Head of caudate nucleus (tissue), 42 donors: ENCODE measurements at regions not wholly inside any gene's neighbourhood (a gene's known extent, or its start where the extent isn't known, plus 50 kb on each side); places are given as distances from the start of the nearest gene placed in this dataset.
A peak's percentile ranks its signal among the peaks of the same experiment; 100 is the strongest.

Experiments
- DNase-seq, 42 donors: peaks; one replicate each; pipeline versions ENCODE4 v3.0.0 to v3.0.0-alpha.2; 2020 to 2021; ENCODE audit warnings: mixed read lengths in 7 of 42
- intact Hi-C: fragments of 100-400 bp; cut with DNase I; formaldehyde crosslinking; loops from one replicate; pipeline ENCODE4 v1.15.0; 2022

- intact Hi-C loops, result no loop called here
- DNase-seq, result no peak
Measured at GRCh38 chr2:188833331-188833730, 140.8 kb upstream of the COL3A1 start.

- intact Hi-C loops, result no loop called here
- DNase-seq, result no peak
Measured at GRCh38 chr2:188833799-188834198, 140.4 kb upstream of the COL3A1 start.

GRCh38 chr2:188835006-188835405 lies 139.2 kb upstream of the COL3A1 start:
- no peak for DNase-seq
- intact Hi-C loops, result no loop called here

GRCh38 chr2:188835821-188836220 lies 138.4 kb upstream of the COL3A1 start:
- DNase-seq, result no peak
- intact Hi-C loops, result no loop called here

- intact Hi-C loops, result no loop called here
- DNase-seq, result no peak
Measured at GRCh38 chr2:188845692-188846091, 128.5 kb upstream of the COL3A1 start.

GRCh38 chr2:188848887-188849435 lies 125.2 kb upstream of the COL3A1 start:
- intact Hi-C loops, result no loop called here
- no peak for DNase-seq

GRCh38 chr2:188850786-188851185 lies 123.4 kb upstream of the COL3A1 start:
- intact Hi-C loops, result no loop called here
- no peak for DNase-seq

GRCh38 chr2:188851311-188851710 lies 122.9 kb upstream of the COL3A1 start:
- DNase-seq, result no peak
- intact Hi-C loops, result no loop called here

- intact Hi-C loops, result no loop called here
- DNase-seq, result no peak
Measured at GRCh38 chr2:188851826-188852225, 122.3 kb upstream of the COL3A1 start.

GRCh38 chr2:188852772-188853171 lies 121.4 kb upstream of the COL3A1 start:
- intact Hi-C loops, result no loop called here
- no peak for DNase-seq

- DNase-seq, result no peak
- intact Hi-C loops, result no loop called here
Measured at GRCh38 chr2:188853307-188853706, 120.9 kb upstream of the COL3A1 start.

- DNase-seq, result no peak
- intact Hi-C loops, result no loop called here
Measured at GRCh38 chr2:188865681-188866080, 108.5 kb upstream of the COL3A1 start.

- peak in 5 of 42 donors; percentile 8 to 18 (median 8) for DNase-seq
- intact Hi-C loops, result no loop called here
Measured at GRCh38 chr2:188869550-188869949, 104.6 kb upstream of the COL3A1 start.

- no peak for DNase-seq
- intact Hi-C loops, result no loop called here
Measured at GRCh38 chr2:188870289-188870688, 103.9 kb upstream of the COL3A1 start.

GRCh38 chr2:188875104-188875503 lies 99.1 kb upstream of the COL3A1 start:
- intact Hi-C loops, result no loop called here
- DNase-seq, result no peak

- no peak for DNase-seq
- intact Hi-C loops, result no loop called here
Measured at GRCh38 chr2:188878716-188879115, 95.5 kb upstream of the COL3A1 start.

GRCh38 chr2:188880740-188881139 lies 93.4 kb upstream of the COL3A1 start:
- DNase-seq, result no peak
- intact Hi-C loops, result no loop called here

GRCh38 chr2:188881434-188881833 lies 92.7 kb upstream of the COL3A1 start:
- intact Hi-C loops, result no loop called here

GRCh38 chr2:188884046-188884445 lies 90.1 kb upstream of the COL3A1 start:
- DNase-seq, result no peak
- intact Hi-C loops, result no loop called here

More at GRCh38 chr2:188881434-188881833, 92.7 kb upstream of the COL3A1 start:
- no peak for DNase-seq

- intact Hi-C loops, result no loop called here
- no peak for DNase-seq
Measured at GRCh38 chr2:188884517-188884916, 89.7 kb upstream of the COL3A1 start.

- intact Hi-C loops, result no loop called here
- no peak for DNase-seq
Measured at GRCh38 chr2:188889187-188889586, 85.0 kb upstream of the COL3A1 start.

GRCh38 chr2:188890755-188891154 lies 83.4 kb upstream of the COL3A1 start:
- DNase-seq, result no peak
- intact Hi-C loops, result no loop called here
